Chondrocyte (in vitro differentiated cells): ENCODE measurements at regions not wholly inside any gene's neighbourhood (a gene's known extent, or its start where the extent isn't known, plus 50 kb on each side); places are given as distances from the start of the nearest gene placed in this dataset.

Source experiments
- DNase-seq: peaks from one replicate; pipeline ENCODE4 v3.0.0; 2021; ENCODE audit warnings: mixed read lengths, low spot score
- H3K27ac Mint-ChIP-seq: one replicate; pipeline ENCODE4 v1.8.0; 2021; ENCODE audit warnings: mild to moderate bottlenecking, moderate library complexity, mixed read lengths; ENCODE audit not compliant: unreplicated experiment
- H3K27me3 Mint-ChIP-seq: 2 replicates; pipeline ENCODE4 v1.8.0; 2021; ENCODE audit warnings: low read depth, mixed read lengths
- H3K36me3 Mint-ChIP-seq: 2 replicates; pipeline ENCODE4 v1.8.0; 2021; ENCODE audit warnings: low read depth, mixed read lengths
- H3K4me1 Mint-ChIP-seq: 2 replicates; pipeline ENCODE4 v1.8.0; 2021; ENCODE audit warnings: low read depth, mild to moderate bottlenecking, mixed read lengths
- H3K4me3 Mint-ChIP-seq: one replicate; pipeline ENCODE4 v1.8.0; 2021; ENCODE audit warnings: mild to moderate bottlenecking, moderate library complexity, mixed read lengths; ENCODE audit not compliant: unreplicated experiment
- H3K9me3 Mint-ChIP-seq: 2 replicates; pipeline ENCODE4 v1.8.0; 2021; ENCODE audit warnings: low read depth, mixed read lengths
- CTCF ChIP-seq: fragments of 200-600 bp; sonication (generic); IDR thresholded peaks from 2 replicates; pipeline ENCODE4 v1.5.0; 2021; ENCODE audit warnings: antibody characterized with exemption, mild to moderate bottlenecking, moderate library complexity

GRCh38 chr2:17426743-17427142 lies 91.5 kb downstream of the RAD51AP2 start:
- Mint-ChIP-seq H3K36me3 (no peaks in the 10 kb centered on the region), H3K4me1 (peaks cover 11% of the 10 kb centered on the region), H3K4me3 (no peak overlapping the region), H3K27me3 (peaks cover 8% of the 10 kb centered on the region), H3K9me3 (no peaks in the 10 kb centered on the region), H3K27ac (no peak overlapping the region)
- TF ChIP-seq CTCF, result no peak
- no peak for DNase-seq

- TF ChIP-seq CTCF, result no peak
- H3K36me3 Mint-ChIP-seq, result no peaks in the 10 kb centered on the region
- no peak overlapping the region for H3K27ac Mint-ChIP-seq
- H3K9me3 Mint-ChIP-seq, result no peaks in the 10 kb centered on the region
- peaks cover 6% of the 10 kb centered on the region for H3K27me3 Mint-ChIP-seq
- no peaks in the 10 kb centered on the region for H3K4me1 Mint-ChIP-seq
- no peak overlapping the region for H3K4me3 Mint-ChIP-seq
- no peak for DNase-seq
Observed at GRCh38 chr2:17422061-17422460, 96.2 kb downstream of the RAD51AP2 start.

GRCh38 chr2:17416884-17417391 lies 101.3 kb downstream of the RAD51AP2 start:
- no peak overlapping the region for H3K27ac Mint-ChIP-seq
- no peak for DNase-seq
- no peaks in the 10 kb centered on the region for H3K36me3 Mint-ChIP-seq
- no peaks in the 10 kb centered on the region for H3K4me1 Mint-ChIP-seq
- no peak for TF ChIP-seq CTCF
- no peak overlapping the region for H3K4me3 Mint-ChIP-seq
- H3K27me3 Mint-ChIP-seq, result peaks cover 3% of the 10 kb centered on the region
- H3K9me3 Mint-ChIP-seq, result no peaks in the 10 kb centered on the region

- H3K9me3 Mint-ChIP-seq, result peaks cover 9% of the 10 kb centered on the region
- H3K4me1 Mint-ChIP-seq, result no peaks in the 10 kb centered on the region
- no peak for DNase-seq
- no peak overlapping the region for H3K27ac Mint-ChIP-seq
- no peak for TF ChIP-seq CTCF
- no peaks in the 10 kb centered on the region for H3K36me3 Mint-ChIP-seq
- H3K4me3 Mint-ChIP-seq, result no peak overlapping the region
- H3K27me3 Mint-ChIP-seq, result peaks cover 3% of the 10 kb centered on the region
Observed at GRCh38 chr2:17413036-17413435, 105.2 kb downstream of the RAD51AP2 start.

GRCh38 chr2:17401096-17401495 lies 117.1 kb downstream of the RAD51AP2 start:
- H3K9me3 Mint-ChIP-seq, result peaks cover 39% of the 10 kb centered on the region
- peaks cover 4% of the 10 kb centered on the region for H3K36me3 Mint-ChIP-seq
- TF ChIP-seq CTCF, result no peak
- no peak overlapping the region for H3K4me3 Mint-ChIP-seq
- no peaks in the 10 kb centered on the region for H3K4me1 Mint-ChIP-seq
- no peak overlapping the region for H3K27ac Mint-ChIP-seq
- no peak for DNase-seq
- peaks cover 3% of the 10 kb centered on the region for H3K27me3 Mint-ChIP-seq
